ENCODE measurements at regions not wholly inside any gene's neighbourhood (a gene's known extent, or its start where the extent isn't known, plus 50 kb on each side); places are given as distances from the start of the nearest gene placed in this dataset.

DNA sequence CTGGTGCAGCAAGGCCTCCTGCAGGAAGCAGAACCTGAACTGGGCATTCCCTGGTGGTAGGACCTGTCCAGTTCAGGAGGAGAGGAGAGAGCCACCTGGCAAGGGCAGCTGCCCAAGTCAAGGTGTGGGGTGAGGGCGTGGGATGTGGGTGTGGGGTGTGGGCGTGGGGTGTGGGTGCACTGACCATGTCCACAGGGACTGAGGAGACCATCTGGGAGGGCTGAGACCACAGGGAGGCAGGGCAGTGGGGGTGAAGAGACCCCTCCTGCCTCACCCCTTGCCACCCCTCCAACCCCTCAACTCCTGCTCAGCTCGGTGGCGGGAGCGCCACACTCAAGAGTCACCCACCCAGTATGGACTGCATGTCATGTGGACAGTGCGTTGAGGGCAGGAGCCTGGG is 117.9 kb downstream of the CPZ start:
- ATAC-seq (replicated peaks) = no peak
- Mint-ChIP-seq H3K36me3 (peaks cover 0 to 3% of the 10 kb centered on the region in 2 donors), H3K27me3 (no peaks in the 10 kb centered on the region), H3K4me1 (no peaks in the 10 kb centered on the region), H3K9me3 (peaks cover 21 to 25% of the 10 kb centered on the region in 2 donors), H3K4me3 (no peak overlapping the region), H3K27ac (no peak overlapping the region)
- DNase-seq = no peak

DNA sequence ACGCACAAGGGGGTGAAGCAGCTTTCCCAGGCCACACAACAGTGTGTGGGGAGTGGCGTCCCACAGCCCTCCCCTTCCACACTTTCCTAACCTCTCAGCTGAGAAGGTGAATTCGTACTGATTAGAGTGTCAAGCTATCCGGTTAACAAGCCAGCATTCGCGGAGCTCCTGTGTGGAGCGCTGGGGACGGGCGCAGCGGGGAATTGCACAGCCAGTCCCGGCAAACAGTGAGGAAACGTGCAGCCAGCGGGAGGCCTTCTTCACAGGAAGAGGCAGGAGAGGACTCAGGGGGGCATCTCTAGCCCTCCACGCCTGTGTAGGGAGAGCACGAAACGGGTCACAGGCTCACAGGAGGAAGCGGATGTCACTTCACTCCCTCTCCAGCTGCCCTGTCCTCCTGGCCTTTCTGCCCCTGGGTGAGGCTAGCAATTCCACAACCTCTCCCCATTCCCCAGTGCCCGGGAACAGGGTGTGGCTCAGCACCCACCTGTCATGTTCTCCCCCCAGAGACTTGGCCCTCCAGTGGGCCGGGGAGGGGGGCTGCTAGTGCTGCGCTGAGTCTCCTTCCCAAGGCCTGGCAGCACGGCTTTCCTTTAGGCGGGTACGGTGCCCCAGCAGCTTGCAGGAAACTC is 117.3 kb downstream of the CPZ start:
- peaks cover 21 to 23% of the 10 kb centered on the region in 2 donors for H3K9me3 Mint-ChIP-seq
- ATAC-seq (replicated peaks) = no peak
- no peak overlapping the region for H3K4me3 Mint-ChIP-seq
- no peaks in the 10 kb centered on the region for H3K27me3 Mint-ChIP-seq
- H3K36me3 Mint-ChIP-seq = peaks cover 0 to 3% of the 10 kb centered on the region in 2 donors
- no peak overlapping the region for H3K27ac Mint-ChIP-seq
- DNase-seq = no peak
- no peaks in the 10 kb centered on the region for H3K4me1 Mint-ChIP-seq

DNA sequence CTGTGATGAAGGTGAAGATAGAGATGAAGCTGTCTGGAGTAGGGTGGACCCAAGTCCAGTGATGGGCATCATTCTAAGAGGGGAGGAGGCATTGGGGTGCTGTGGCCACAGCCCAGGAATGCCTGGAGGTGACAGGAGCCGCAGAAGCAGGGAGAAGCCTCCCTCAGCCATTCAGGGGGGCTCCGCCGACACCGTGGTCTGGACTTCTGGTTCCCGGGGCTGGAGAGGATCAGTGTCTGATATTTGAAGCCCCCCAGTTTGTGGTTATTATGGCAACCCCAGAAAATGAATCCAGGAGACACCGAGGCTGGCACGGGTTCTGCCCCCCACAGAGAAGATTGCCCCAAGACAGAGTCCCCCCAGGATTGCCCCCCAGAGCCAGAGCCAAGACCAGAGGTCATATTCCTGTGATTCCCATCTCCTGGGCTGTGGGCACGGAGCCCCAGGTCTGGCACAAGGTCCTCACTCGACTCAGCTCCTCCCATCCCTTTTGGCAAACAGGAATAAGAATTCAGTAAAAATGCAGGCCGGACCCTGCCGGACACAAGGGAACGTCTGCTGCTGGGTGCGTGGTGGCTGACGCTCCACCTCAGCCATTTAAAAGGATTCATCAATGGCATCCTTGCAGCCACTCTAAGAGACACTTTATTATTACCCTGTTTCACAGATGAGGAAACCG is 116.6 kb downstream of the CPZ start:
- Mint-ChIP-seq H3K27ac (no peak overlapping the region), H3K4me1 (no peaks in the 10 kb centered on the region), H3K36me3 (peaks cover 0 to 3% of the 10 kb centered on the region in 2 donors), H3K27me3 (no peaks in the 10 kb centered on the region), H3K4me3 (no peak overlapping the region), H3K9me3 (peaks cover 21% of the 10 kb centered on the region in 2 donors)
- no peak for DNase-seq
- no peak for ATAC-seq (replicated peaks)

DNA sequence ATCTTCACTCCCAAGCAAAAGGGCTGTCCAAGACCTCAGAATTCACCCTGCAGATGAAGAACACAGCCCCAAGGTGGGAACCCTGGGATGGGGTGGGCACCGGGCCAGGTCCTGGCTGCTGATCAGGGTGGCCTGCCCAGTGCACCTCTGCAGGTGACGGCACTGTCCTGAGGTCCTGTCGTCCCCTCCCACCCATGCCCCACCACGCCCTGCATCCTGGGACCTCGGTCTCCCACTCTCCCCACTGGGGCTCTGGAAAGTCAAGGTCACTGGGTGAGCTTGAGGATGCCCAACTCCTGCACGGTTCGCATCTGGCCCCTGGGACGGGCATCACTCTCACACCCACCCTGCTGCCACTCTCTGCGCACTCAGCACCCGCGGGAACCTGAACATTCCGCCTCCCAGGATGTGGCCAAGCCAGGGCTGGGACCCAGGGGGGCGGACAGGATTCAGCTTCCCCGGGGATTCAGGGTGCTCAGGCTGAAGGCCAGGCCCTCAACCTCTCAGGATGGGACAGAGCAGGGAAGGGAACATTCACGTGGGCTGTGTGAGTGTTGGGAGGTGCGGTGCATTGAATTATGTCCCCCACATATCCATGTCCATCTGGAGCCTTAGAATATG is 115.9 kb downstream of the CPZ start:
- Mint-ChIP-seq H3K36me3 (peaks cover 0 to 3% of the 10 kb centered on the region in 2 donors), H3K4me1 (no peaks in the 10 kb centered on the region), H3K9me3 (peaks cover 19% of the 10 kb centered on the region in 2 donors), H3K4me3 (no peak overlapping the region), H3K27ac (no peak overlapping the region), H3K27me3 (no peaks in the 10 kb centered on the region)
- DNase-seq (no peak), ATAC-seq (replicated peaks) (no peak)

DNA sequence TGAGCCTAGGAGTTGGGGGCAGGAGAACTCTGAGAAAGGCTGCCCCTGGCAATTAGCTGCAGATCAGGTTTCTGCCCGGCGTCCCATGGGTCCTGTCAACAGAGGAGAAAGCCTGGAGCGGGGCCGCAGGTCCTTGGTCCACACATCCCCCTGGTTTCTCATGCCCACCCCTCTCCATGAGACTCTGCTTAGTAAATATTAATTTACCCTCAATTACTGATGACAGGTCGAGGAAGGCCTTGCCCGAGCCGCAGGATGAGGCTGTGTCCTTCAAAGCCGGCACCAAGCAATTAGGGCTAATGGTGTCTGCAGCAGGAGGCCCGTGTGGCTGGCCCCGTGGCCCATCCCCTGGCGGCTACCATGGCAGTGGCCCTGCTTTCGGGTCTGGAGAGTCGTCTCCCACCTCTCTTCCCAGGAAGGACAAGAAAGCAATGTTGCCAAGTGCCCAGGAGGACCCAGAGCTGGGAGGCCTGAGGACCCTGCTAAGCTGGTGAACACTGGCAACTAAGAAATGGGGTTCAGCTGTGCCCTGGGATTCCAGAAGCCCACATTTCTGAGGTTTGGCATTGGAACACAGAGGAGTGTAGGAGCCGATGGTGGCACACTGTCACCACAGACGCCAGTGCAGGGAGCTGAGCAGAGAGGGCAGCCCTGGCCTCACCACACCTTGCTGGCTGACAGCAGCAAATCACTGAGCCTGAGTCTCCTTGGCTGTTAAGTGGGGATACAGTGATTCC is 114.6 kb downstream of the CPZ start:
- no peaks in the 10 kb centered on the region for H3K4me1 Mint-ChIP-seq
- ATAC-seq (replicated peaks) (no peak), DNase-seq (no peak)
- peaks cover 8% of the 10 kb centered on the region in 2 donors for H3K9me3 Mint-ChIP-seq
- no peak overlapping the region for H3K4me3 Mint-ChIP-seq
- H3K27ac Mint-ChIP-seq = no peak overlapping the region
- H3K27me3 Mint-ChIP-seq = peaks cover 0 to 6% of the 10 kb centered on the region in 2 donors
- no peaks in the 10 kb centered on the region for H3K36me3 Mint-ChIP-seq

DNA sequence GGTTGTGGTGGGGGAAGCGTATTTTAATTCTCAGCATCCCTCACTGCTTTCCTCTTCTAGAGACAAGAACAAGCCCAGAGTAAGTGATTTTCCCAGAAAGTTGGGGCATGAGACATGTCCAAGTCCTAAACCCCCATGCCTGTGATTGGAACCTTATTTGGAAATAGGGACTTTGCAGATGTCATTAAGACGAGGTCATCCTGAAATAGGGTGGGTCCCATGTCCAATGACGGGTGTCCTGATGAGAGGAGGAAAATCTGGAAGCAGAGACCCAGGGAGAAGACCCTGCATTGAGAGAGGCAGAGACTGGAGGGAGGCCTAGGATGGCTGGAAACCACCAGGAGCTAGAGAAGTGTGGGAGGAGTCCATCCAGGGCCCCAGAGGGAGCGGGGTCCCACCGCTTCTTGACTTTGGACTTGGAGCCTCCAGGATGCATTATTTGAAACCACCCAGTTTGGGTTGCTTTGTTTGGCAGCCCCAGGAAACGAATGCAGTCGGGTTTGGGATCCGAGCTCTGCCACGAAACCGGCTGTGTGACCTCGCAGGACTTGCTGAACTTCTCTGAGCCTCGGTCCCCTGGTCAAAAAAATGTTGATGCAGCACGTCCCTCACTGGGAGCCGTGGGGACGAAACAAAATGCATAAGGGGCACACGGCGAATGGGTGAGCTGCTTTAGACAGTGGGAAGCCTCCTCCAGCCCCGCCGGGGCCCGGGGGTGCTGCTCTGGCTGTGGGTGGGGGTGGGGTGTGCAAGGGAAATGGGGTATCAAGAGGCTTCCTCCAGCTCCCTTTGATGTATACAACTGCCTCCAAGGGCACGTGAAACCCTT is 113.9 kb downstream of the CPZ start:
- Mint-ChIP-seq H3K27ac (no peak overlapping the region), H3K27me3 (peaks cover 0 to 6% of the 10 kb centered on the region in 2 donors), H3K36me3 (no peaks in the 10 kb centered on the region), H3K4me1 (no peaks in the 10 kb centered on the region), H3K9me3 (peaks cover 7% of the 10 kb centered on the region in 2 donors), H3K4me3 (no peak overlapping the region)
- DNase-seq (no peak), ATAC-seq (replicated peaks) (no peak)

DNA sequence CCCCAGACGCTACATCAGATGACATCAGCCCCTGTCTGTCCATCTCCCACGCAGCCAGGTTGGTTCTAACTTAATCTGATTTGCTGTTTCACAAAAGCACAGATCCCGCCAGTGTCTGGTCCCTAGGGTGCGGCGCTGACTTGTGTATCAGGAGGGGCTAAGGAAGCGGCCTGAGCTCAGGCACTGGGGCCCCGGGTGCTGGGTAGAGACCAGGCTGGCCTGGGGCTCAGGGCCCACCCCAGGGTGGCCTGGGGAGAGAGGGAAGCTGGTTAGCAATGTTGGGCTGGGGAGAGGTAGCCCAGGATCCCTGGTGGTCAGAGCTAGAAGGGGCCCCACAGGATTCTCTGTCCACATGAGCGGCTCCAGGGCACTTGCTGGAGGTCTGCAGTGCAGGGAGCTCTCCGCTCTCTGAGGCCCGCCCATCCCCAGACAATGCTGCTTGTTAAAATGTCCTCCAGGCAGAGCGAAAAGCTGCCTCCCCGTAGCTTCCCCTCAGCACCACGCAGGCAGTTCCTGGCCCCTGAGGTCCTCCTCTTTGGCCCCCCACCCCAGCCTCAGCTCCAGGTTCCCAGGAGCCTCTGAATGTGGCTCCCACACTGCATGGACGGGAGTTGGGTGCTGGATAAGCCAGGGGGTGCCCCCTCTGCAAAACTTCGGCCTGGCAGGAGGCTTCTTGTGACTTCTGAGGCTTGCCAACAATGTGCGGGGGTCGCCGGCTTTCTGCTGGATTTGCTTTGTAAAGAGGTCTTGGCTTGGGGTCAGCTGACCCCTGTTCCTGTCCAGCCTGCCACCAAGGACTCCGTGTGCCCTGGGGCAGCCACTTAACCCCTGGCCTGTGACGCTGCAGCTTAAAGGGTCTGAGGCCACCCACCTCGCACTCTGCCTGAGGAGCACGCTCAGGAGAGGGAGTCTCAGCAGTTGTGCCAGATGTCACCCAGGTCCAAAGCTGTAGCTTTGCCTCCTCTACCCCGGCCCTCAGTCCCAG is 112.9 kb downstream of the CPZ start:
- no peaks in the 10 kb centered on the region for H3K36me3 Mint-ChIP-seq

DNA sequence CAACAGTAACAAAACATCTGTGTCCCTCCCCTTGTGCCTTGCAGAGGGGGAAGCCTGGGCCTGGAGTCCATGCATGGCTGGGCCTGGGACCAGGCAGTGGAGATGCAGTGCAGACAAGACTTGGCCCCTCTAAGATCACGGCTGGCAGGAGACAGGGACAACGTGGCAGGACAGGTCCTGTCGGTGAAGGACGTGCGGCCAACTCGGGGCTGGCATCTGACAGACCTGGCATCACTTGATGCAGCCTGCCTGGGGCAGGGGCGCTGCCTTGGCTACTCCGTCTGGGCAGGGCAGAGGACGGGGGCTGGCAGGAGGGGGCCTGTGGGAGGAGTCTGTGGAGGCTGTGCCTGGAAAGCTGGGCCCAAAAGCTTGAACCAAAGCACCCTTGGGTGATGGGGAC is 112.1 kb downstream of the CPZ start:
- H3K27ac Mint-ChIP-seq = no peak overlapping the region
- H3K4me3 Mint-ChIP-seq = no peak overlapping the region
- ATAC-seq (replicated peaks) (no peak), DNase-seq (no peak)
- peaks cover 0 to under 1% of the 10 kb centered on the region in 2 donors for H3K9me3 Mint-ChIP-seq
- peaks cover 0 to 13% of the 10 kb centered on the region in 2 donors for H3K27me3 Mint-ChIP-seq
- H3K4me1 Mint-ChIP-seq = no peaks in the 10 kb centered on the region
- H3K36me3 Mint-ChIP-seq = no peaks in the 10 kb centered on the region

More for the DNA sequence above, 112.9 kb downstream of the CPZ start:
- Mint-ChIP-seq H3K4me1 (no peaks in the 10 kb centered on the region), H3K4me3 (no peak overlapping the region), H3K27me3 (peaks cover 0 to 10% of the 10 kb centered on the region in 2 donors), H3K27ac (no peak overlapping the region), H3K9me3 (peaks cover 0 to 2% of the 10 kb centered on the region in 2 donors)
- no peak for ATAC-seq (replicated peaks)
- DNase-seq = no peak

DNA sequence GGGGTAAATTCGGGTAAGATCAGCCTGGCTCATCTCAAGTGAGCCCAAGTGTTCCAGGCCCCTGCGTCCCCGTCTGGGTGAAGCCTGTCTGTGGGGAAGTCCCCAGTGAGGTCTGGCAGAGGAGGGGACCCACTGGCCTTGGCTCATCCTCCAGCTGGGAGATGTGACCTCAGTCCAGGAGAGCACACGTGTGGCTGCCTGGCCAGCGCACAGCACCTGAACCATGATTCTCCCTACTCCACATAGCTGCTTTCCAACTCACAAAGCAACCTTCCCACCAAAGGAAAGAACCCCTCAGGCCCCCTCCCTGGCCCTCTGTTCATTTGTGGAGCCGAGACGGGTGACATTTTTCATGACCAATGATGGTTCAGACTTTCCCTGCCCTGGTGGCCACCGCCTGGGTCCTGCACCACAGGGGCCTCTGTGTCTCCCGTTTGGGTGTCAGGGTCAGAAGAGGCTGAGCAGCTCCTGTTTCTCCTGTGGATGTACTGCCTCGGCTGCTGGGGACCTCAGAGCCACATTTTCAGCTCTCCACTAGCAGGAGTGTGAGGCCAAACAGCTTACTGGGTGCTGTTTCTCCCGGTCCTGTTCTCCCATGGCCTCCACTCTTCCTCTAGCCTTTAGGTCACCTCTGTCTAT is 111.4 kb downstream of the CPZ start:
- Mint-ChIP-seq H3K4me1 (no peaks in the 10 kb centered on the region), H3K27me3 (peaks cover 0 to 13% of the 10 kb centered on the region in 2 donors), H3K9me3 (no peaks in the 10 kb centered on the region), H3K27ac (no peak overlapping the region), H3K4me3 (no peak overlapping the region), H3K36me3 (no peaks in the 10 kb centered on the region)
- DNase-seq = no peak
- no peak for ATAC-seq (replicated peaks)

DNA sequence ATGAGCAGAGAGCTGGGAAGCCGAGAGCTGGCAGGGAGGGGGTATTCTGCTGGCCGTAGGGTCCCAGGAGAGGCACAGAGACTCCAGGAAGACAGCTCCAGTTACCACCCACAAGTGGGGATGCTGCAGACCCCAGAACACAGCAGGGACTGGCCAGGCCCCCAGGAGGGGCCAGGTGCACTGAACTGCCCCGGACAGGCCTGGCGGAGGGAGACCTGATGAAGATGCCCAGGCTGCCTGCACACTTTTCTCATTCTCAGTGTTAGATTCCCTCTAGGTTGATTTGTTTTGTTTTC is 110.8 kb downstream of the CPZ start:
- H3K27me3 Mint-ChIP-seq = peaks cover 0 to 13% of the 10 kb centered on the region in 2 donors
- no peaks in the 10 kb centered on the region for H3K36me3 Mint-ChIP-seq
- no peak for DNase-seq
- no peak for ATAC-seq (replicated peaks)
- H3K9me3 Mint-ChIP-seq = no peaks in the 10 kb centered on the region
- no peak overlapping the region for H3K4me3 Mint-ChIP-seq
- H3K27ac Mint-ChIP-seq = no peak overlapping the region
- H3K4me1 Mint-ChIP-seq = no peaks in the 10 kb centered on the region

DNA sequence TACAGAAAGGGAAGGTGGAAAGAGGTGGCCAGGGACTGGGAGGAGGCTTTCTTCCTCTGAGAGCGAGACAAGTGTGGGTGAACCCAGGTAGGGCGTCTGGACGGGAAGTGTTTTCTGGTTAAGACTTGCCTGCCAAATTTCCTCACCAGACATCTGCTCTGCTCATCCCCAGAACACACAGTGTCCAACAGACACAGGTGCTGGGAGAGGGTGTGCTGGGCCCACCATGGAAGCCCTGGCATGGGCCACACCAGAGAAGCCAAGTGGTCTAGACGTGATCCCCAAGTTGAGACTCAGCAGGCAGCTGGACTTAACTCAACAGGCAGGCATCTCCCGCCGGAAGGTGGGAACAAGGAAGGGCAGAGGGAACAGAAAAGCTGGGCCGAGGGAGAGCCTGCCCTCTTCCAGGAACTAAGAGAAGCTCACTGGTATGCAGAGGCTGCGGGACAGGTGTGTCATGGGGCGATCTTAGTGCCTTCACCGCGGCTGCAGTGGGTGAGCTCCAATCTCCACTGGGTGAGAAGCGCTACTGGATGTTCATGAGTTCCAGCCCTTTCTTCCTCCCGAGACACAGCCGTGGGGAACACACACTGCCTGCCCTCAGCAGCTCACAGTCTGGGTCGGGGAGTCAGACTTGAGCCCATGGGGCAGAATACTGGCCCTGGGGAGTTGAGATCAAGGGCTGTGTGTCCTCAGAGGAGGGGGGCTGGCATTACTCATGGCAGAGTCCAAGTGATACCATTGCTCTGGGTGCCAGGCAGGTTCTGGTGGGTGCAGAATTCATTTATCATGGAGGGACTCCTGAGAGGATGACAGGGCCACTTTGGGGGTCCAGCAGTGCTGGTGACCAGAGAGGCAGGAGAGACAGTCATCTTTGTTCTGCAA is 110.2 kb downstream of the CPZ start:
- no peaks in the 10 kb centered on the region for H3K36me3 Mint-ChIP-seq
- ATAC-seq (replicated peaks) (no peak), DNase-seq (no peak)
- H3K9me3 Mint-ChIP-seq = no peaks in the 10 kb centered on the region
- no peaks in the 10 kb centered on the region for H3K4me1 Mint-ChIP-seq
- H3K27me3 Mint-ChIP-seq = peaks cover 0 to 13% of the 10 kb centered on the region in 2 donors
- no peak overlapping the region for H3K4me3 Mint-ChIP-seq
- no peak overlapping the region for H3K27ac Mint-ChIP-seq

DNA sequence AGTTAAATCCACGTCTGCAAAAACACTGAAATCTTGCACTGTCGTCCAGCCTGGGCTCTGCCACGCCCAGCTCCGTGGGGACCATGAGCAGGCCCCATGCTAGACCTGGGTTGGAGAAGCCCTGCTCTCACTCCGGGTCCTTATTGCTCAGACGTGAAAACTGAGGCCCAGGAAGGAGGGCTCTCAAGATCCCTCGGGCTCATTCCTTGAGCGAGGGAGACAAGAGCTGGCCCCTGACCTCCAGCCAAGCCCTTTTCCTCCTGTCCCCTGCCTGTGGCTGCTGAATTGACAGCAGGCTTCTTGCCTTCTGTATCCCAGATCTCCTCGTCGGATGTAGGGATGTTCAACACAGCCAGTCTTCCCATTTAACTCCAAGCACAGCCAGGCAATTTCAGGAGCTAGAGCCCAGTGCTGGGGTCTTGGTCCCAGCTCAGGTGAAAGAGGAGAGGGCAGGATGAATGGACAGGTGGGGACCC is 109.5 kb downstream of the CPZ start:
- no peaks in the 10 kb centered on the region for H3K36me3 Mint-ChIP-seq
- peaks cover 0 to 4% of the 10 kb centered on the region in 2 donors for H3K9me3 Mint-ChIP-seq
- no peaks in the 10 kb centered on the region for H3K4me1 Mint-ChIP-seq
- ATAC-seq (replicated peaks) (no peak), DNase-seq (no peak)
- H3K27ac Mint-ChIP-seq = no peak overlapping the region
- peaks cover 5 to 18% of the 10 kb centered on the region in 2 donors for H3K27me3 Mint-ChIP-seq
- H3K4me3 Mint-ChIP-seq = no peak overlapping the region
